ENCODE measurements at regions not wholly inside any gene's neighbourhood (a gene's known extent, or its start where the extent isn't known, plus 50 kb on each side); places are given as distances from the start of the nearest gene placed in this dataset.
A peak's percentile ranks its signal among the peaks of the same experiment; 100 is the strongest.

DNA sequence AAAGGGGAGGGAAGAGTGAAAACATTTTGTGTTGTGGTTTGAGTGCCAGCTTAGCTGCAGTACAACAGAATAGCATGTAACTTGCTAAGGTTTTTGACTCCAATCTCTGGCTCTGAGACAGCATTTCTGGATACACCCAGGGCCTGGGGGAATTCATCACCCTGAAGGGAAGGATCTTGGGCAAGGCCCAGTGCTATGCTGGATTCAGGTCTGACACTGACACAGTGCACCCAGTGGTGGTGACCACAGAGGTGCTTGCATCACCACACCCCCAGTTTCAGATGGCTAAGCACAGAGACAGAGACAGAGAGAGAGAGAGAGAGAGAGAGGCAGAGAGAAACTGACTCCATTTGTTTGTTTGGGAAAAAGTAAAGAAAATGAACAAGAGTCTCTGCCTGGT lies 74.1 kb upstream of the KBTBD8 start:
- no peak for TF ChIP-seq CTCF (conservative IDR thresholded peaks at IDR 0.05)
- no peak for DNase-seq (ENCODE audit: extremely low spot score, unreplicated experiment)
- Mint-ChIP-seq H3K4me1 (ENCODE audit: unreplicated experiment) (no peaks in the 10 kb centered on the region), H3K36me3 (no peaks in the 10 kb centered on the region), H3K27ac (no peak overlapping the region), H3K9me3 (no peaks in the 10 kb centered on the region), H3K27me3 (no peaks in the 10 kb centered on the region), H3K4me3 (no peak overlapping the region)

GRCh38 chr3:66928252-66928651 lies 69.9 kb upstream of the KBTBD8 start:
- TF ChIP-seq CTCF (conservative IDR thresholded peaks at IDR 0.05), result no peak
- Mint-ChIP-seq H3K27ac (no peak overlapping the region), H3K9me3 (no peaks in the 10 kb centered on the region), H3K4me1 (ENCODE audit: unreplicated experiment) (peaks cover 13% of the 10 kb centered on the region), H3K36me3 (no peaks in the 10 kb centered on the region), H3K27me3 (peaks cover 9% of the 10 kb centered on the region), H3K4me3 (no peak overlapping the region)
- no peak for DNase-seq (ENCODE audit: extremely low spot score, unreplicated experiment)

DNA sequence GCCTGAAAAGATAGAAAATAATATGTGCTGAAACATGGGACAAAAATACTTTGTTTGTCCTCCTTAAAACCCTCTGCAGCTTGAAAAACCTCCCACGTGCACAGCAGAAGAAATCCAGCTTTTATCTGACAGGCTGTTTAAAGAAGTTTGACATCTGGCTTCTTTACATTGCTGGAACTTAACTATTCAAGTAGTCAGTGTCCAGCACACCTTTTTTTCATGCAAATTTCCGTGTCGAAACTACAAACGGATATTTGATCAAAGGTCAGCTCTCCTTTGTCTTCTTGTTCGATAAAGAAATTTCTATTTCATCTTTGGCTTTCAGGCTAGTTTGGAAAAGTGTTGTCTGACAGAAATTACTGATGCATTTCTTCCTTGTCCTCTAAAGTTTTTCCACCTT lies 66.8 kb upstream of the KBTBD8 start:
- H3K9me3 Mint-ChIP-seq, result no peaks in the 10 kb centered on the region
- H3K27me3 Mint-ChIP-seq, result peaks cover 9% of the 10 kb centered on the region
- H3K27ac Mint-ChIP-seq, result peak overlapping the region; percentile 51
- peak overlapping the region; percentile 12 for H3K4me3 Mint-ChIP-seq
- no peak for DNase-seq (ENCODE audit: extremely low spot score, unreplicated experiment)
- TF ChIP-seq CTCF (conservative IDR thresholded peaks at IDR 0.05), result no peak
- no peaks in the 10 kb centered on the region for H3K36me3 Mint-ChIP-seq
- peaks cover 23% of the 10 kb centered on the region for H3K4me1 Mint-ChIP-seq (ENCODE audit: unreplicated experiment)

DNA sequence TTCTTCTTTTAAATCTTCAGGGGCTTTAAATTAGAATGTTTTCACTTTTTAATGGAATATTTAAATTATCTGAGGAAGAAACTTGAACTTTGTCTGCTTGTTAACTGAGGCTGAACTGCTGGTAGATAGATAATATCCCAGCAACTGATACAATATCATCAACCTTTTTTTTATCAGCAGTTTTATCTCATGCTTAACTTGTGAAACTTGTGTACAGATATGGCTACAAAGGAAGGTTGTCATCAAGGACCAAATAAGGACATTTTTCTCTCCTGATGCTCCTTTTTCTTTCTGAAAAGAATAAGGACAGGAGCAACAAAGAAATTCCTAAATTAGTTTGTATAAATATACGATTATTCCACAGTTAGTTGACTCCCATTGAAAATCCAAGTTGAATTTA lies 66.4 kb upstream of the KBTBD8 start:
- DNase-seq (ENCODE audit: extremely low spot score, unreplicated experiment), result no peak
- H3K36me3 Mint-ChIP-seq, result no peaks in the 10 kb centered on the region
- peak overlapping the region; percentile 12 for H3K4me3 Mint-ChIP-seq
- H3K27me3 Mint-ChIP-seq, result peaks cover 9% of the 10 kb centered on the region
- TF ChIP-seq CTCF (conservative IDR thresholded peaks at IDR 0.05), result no peak
- H3K4me1 Mint-ChIP-seq (ENCODE audit: unreplicated experiment), result peaks cover 23% of the 10 kb centered on the region
- peak overlapping the region; percentile 51 for H3K27ac Mint-ChIP-seq
- H3K9me3 Mint-ChIP-seq, result no peaks in the 10 kb centered on the region

DNA sequence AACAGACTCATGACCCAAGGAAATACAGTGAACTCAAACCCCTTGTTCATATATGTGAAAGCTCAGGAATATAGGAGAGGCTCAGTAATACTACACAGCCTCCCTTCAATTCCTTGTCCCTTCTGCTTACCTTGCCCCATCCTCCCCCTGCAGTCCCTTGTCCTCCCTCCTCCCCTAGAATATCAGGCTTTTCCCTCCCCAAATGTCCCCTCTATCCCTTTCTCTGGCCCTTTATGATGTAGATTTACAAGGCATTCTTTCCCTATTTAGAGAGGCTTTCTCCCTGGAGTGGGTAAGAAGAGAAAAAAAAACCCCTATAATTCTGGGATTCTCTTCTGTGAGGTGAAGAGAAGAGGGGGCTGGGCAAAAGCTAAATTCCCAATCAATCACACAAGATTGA lies 64.9 kb upstream of the KBTBD8 start:
- H3K27me3 Mint-ChIP-seq, result peaks cover 10% of the 10 kb centered on the region
- H3K4me1 Mint-ChIP-seq (ENCODE audit: unreplicated experiment), result peaks cover 25% of the 10 kb centered on the region
- H3K9me3 Mint-ChIP-seq, result no peaks in the 10 kb centered on the region
- no peaks in the 10 kb centered on the region for H3K36me3 Mint-ChIP-seq
- no peak overlapping the region for H3K4me3 Mint-ChIP-seq
- DNase-seq (ENCODE audit: extremely low spot score, unreplicated experiment), result no peak
- H3K27ac Mint-ChIP-seq, result no peak overlapping the region
- TF ChIP-seq CTCF (conservative IDR thresholded peaks at IDR 0.05), result no peak

DNA sequence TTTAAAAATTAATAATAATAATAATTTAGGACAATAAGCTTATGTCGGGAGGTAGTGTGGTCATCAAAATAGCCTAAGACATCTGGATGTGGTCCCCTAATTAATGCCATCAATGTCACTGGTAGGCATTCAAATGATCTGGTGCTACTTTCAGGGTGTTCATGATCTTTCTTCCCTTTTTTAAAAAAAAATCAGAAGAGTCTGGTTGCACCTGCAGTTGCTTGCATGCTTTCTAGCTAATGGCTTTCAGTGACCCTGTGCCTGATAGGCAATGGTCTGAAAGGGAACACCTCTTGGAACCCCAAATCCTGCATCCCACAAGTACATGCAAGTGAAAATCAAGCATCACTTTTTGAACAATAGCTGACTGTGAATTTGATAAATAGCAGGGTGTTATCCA lies 64.1 kb upstream of the KBTBD8 start:
- Mint-ChIP-seq H3K36me3 (no peaks in the 10 kb centered on the region), H3K4me1 (ENCODE audit: unreplicated experiment) (peaks cover 27% of the 10 kb centered on the region), H3K9me3 (no peaks in the 10 kb centered on the region), H3K27ac (no peak overlapping the region), H3K4me3 (no peak overlapping the region), H3K27me3 (peaks cover 11% of the 10 kb centered on the region)
- no peak for DNase-seq (ENCODE audit: extremely low spot score, unreplicated experiment)
- no peak for TF ChIP-seq CTCF (conservative IDR thresholded peaks at IDR 0.05)

All from type B pancreatic cell (in vitro differentiated cells).